NCI-H2171 (cell line): ENCODE measurements at regions not wholly inside any gene's neighbourhood (a gene's known extent, or its start where the extent isn't known, plus 50 kb on each side); places are given as distances from the start of the nearest gene placed in this dataset.

Experiments used
- DNase-seq: peaks from one replicate; lab custom pipeline; 2025; lab: John Stamatoyannopoulos, UW

- no peak for DNase-seq
Measured at GRCh38 chr3:30553641-30554316, 52.6 kb upstream of the TGFBR2 start.

- DNase-seq: no peak
Measured at GRCh38 chr3:30554317-30554690, 52.1 kb upstream of the TGFBR2 start.

GRCh38 chr3:30555968-30556367 lies 50.4 kb upstream of the TGFBR2 start:
- no peak for DNase-seq
